Gastroesophageal sphincter (tissue), 2 donors: ENCODE measurements at regions not wholly inside any gene's neighbourhood (a gene's known extent, or its start where the extent isn't known, plus 50 kb on each side); places are given as distances from the start of the nearest gene placed in this dataset.

Experiments
- POLR2A ChIP-seq, 2 donors: fragments of 450-650 bp; IDR thresholded peaks; one replicate each; pipeline ENCODE4 v1.6.1; 2017; ENCODE audit warnings: antibody characterized with exemption in 2 of 2, mild to moderate bottlenecking in 2 of 2, moderate library complexity in 1 of 2
- POLR2AphosphoS5 ChIP-seq: sonication (generic); formaldehyde crosslinking; IDR thresholded peaks from one replicate; pipeline ENCODE4 v1.6.1; 2017; ENCODE audit warnings: antibody characterized with exemption

- TF ChIP-seq POLR2AphosphoS5 (no peak), POLR2A (IDR thresholded peaks at IDR 0.05) (no peak)
Measured at GRCh38 chr1:233744779-233745513, 131.0 kb downstream of the KCNK1 start.
